ENCODE measurements at regions not wholly inside any gene's neighbourhood (a gene's known extent, or its start where the extent isn't known, plus 50 kb on each side); places are given as distances from the start of the nearest gene placed in this dataset.

DNA sequence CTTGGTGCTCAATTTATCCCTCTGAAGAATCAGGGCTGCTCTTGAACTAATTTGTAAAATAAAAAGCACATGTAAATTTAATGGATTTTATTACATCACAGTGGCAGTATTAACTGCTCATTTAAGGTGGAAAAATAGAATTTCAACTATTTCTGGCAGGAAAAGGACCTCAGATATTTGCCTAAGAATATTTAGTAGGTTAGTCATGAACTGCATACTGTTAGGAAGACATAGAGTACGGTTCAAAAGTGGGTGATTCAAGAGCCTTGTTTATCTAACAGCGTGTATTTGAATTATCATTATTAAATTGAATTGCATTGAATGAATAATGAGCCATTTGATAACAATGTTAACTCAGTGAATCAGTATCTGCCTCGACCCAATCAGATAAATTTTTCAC is 248.8 kb upstream of the PBX1 start:
- H3K36me3 ChIP-seq = no peaks in the 10 kb centered on the region
- no peaks in the 10 kb centered on the region for H3K4me1 ChIP-seq
- DNase-seq (no peak), ATAC-seq (no peak)
- no peak overlapping the region for H3K27ac ChIP-seq
- no peak for TF ChIP-seq POLR2A (IDR thresholded peaks at IDR 0.05)
- TF ChIP-seq, protein P1, sequence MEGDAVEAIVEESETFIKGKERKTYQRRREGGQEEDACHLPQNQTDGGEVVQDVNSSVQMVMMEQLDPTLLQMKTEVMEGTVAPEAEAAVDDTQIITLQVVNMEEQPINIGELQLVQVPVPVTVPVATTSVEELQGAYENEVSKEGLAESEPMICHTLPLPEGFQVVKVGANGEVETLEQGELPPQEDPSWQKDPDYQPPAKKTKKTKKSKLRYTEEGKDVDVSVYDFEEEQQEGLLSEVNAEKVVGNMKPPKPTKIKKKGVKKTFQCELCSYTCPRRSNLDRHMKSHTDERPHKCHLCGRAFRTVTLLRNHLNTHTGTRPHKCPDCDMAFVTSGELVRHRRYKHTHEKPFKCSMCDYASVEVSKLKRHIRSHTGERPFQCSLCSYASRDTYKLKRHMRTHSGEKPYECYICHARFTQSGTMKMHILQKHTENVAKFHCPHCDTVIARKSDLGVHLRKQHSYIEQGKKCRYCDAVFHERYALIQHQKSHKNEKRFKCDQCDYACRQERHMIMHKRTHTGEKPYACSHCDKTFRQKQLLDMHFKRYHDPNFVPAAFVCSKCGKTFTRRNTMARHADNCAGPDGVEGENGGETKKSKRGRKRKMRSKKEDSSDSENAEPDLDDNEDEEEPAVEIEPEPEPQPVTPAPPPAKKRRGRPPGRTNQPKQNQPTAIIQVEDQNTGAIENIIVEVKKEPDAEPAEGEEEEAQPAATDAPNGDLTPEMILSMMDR (IDR thresholded peaks at IDR 0.05) = no peak
- intact Hi-C loops (cut with DNase I) = no loop called here
- 60 to 72% (median 70%) methylated on average over 3 of the region's 3 CpGs for WGBS, 4 donors
- no peaks in the 10 kb centered on the region for H3K9me3 ChIP-seq
- no peak overlapping the region for H3K4me3 ChIP-seq
- no peaks in the 10 kb centered on the region for H3K27me3 ChIP-seq

DNA sequence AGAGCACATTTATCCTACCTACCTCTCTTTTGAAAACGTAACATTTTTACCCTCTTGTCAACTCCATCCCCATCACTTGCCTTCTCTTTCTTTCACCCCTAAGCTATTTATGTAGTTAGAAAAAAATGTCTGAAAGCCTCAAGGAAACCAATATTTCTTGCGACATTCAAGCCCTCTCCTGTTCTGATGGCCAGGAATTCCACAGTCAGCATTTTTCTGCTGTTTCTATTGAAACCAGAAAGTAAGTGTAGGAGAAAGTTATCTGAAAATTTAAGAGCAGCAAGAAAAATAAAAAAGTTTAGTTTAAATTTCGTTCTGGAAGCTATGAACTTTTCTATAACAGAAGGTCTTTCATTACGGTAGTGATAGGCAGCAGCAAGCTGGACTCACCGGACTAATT is 247.6 kb upstream of the PBX1 start:
- H3K9me3 ChIP-seq = no peaks in the 10 kb centered on the region
- intact Hi-C loops (cut with DNase I) = no loop called here
- H3K27ac ChIP-seq = no peak overlapping the region
- no peaks in the 10 kb centered on the region for H3K36me3 ChIP-seq
- H3K27me3 ChIP-seq = no peaks in the 10 kb centered on the region
- no peak for TF ChIP-seq POLR2A (IDR thresholded peaks at IDR 0.05)
- TF ChIP-seq, protein P1 (IDR thresholded peaks at IDR 0.05) = no peak
- WGBS, 4 donors = 66 to 75% (median 67%) methylated on average over 5 of the region's 5 CpGs
- ATAC-seq (no peak), DNase-seq (no peak)
- H3K4me1 ChIP-seq = no peaks in the 10 kb centered on the region
- no peak overlapping the region for H3K4me3 ChIP-seq

DNA sequence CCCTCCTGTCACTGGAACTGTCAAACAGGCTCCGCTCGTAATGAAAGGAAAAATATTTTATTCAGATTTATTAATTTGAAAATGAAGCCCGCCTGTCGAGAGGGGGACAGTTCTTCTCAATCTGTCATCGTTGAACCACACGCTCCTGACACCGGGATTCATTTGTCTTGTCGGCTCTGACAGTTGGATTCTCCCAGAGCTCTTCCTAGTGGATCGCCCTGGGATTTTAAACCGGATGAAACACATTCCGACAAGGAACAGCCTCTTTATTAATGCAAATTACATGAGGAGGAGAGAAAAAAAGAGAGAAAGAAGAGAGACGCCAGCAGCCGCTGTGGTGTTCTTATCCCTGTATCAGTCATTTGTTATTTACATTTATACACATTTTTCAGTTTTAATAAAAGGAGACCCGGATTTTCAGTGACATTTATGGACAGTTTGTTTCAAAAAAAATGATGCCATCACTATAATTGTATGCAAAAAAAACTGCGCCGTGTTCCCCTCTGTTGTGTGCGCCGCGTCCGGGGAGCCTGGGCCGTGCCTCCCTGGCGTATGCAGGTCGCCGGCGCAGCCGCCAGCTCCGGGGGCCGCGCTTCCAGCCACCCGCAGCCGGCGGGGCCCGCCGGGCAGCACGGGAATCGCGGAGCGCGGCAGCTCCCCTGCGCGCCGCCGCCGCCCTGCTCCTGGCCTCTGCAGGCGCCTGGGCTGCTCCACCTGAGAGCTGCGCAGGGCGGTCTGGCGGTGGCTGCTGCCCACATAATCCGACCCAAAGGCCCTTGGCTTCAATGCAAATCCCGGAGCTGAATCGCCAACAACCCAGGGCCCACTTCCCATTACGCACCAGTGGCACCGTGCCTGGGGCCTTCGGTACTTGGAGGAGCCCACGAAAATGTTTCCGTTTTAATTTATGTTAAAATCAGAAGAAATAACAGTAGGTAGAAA is 237.9 kb upstream of the PBX1 start:
- Histone ChIP-seq H3K9me3 (no peaks in the 10 kb centered on the region), H3K27ac (peak overlapping the region in 1 of 12 donors; percentile 19), H3K4me1 (peaks cover 0 to 5% (median 0%) of the 10 kb centered on the region in 12 donors), H3K4me3 (peak overlapping the region; percentile 24 to 62 (median 49)), H3K36me3 (no peaks in the 10 kb centered on the region), H3K27me3 (peaks cover 0 to 4% (median 0%) of the 10 kb centered on the region in 9 donors)
- ATAC-seq (peak; percentile 26 to 93 (median 76)), DNase-seq (peak; percentile 10 to 66 (median 28))
- intact Hi-C loops (cut with DNase I) = loop anchor here in 1 of 10 donors (10.0 kb wide), 1 partner anchor 464 kb away; no protein-coding TSS in a partner anchor
- 4 to 10% (median 5%) methylated on average over 41 to 56 of the region's 56 CpGs for WGBS, 4 donors
- TF ChIP-seq, protein P1 (IDR thresholded peaks at IDR 0.05) = no peak
- TF ChIP-seq POLR2A (IDR thresholded peaks at IDR 0.05) = no peak

DNA sequence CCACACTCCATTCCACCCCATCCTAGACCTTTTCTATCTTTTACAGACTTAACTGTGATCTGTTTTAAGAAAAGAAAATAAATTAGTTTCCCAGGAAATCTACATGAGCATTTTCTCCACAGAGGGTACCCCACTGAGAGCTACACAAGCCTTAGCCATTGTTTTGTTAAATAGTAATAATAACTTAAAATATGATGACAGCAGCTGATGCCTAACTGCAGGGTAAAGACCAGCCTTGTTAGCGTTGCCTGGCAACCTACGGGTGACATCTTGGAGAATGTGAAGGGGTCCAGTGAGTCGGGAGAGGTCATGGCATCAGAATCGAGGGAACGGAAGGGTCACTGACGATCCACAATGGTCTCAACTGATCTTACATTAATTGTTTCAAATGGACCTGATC is 233.2 kb upstream of the PBX1 start:
- H3K4me3 ChIP-seq = no peak overlapping the region
- peaks cover 0 to 4% (median 0%) of the 10 kb centered on the region in 9 donors for H3K27me3 ChIP-seq
- WGBS, 4 donors = 83 to 89% (median 86%) methylated on average over 6 of the region's 6 CpGs
- TF ChIP-seq POLR2A (IDR thresholded peaks at IDR 0.05) = no peak
- DNase-seq (no peak), ATAC-seq (no peak)
- H3K4me1 ChIP-seq = peaks cover 0 to 5% (median 0%) of the 10 kb centered on the region in 12 donors
- H3K27ac ChIP-seq = no peak overlapping the region
- no peaks in the 10 kb centered on the region for H3K36me3 ChIP-seq
- intact Hi-C loops (cut with DNase I) = loop anchor here in 1 of 10 donors (10.0 kb wide), 1 partner anchor 459 kb away; no protein-coding TSS in a partner anchor
- H3K9me3 ChIP-seq = peaks cover 0 to 17% (median 0%) of the 10 kb centered on the region in 12 donors

Data from heart left ventricle (tissue), 16 donors.